ENCODE measurements at regions not wholly inside any gene's neighbourhood (a gene's known extent, or its start where the extent isn't known, plus 50 kb on each side); places are given as distances from the start of the nearest gene placed in this dataset.

GRCh38 chr9:18250053-18250452, 223.9 kb upstream of the ADAMTSL1 start:
- TF ChIP-seq CTCF (IDR thresholded peaks at IDR 0.05; ENCODE audit: low read depth, low read length, poor library complexity, severe bottlenecking) (no peak), EZH2phosphoT487 (IDR thresholded peaks at IDR 0.05; ENCODE audit: borderline replicate concordance, low read length) (no peak)

All from DOHH2 (cell line).